ENCODE measurements at regions not wholly inside any gene's neighbourhood (a gene's known extent, or its start where the extent isn't known, plus 50 kb on each side); places are given as distances from the start of the nearest gene placed in this dataset.

DNA sequence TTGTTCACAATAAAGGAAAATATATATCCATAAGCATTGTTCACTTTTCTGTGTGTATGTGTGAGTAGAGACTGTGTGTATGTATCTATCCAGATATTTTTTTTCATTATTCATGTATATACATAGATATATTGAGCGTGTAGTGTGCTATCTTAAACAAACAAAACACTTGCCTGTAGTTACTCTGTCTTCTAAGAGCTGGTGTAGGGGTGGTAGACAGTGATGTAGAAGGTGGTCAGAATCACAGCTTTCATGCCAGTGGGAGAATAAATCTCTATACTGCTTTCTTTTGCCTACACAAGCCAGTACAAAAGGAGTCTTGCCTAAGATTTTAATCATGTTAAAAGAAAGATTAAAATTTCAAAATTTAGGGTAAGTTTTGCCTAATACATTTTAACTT lies 122.0 kb downstream of the UCHL5 start:
- Histone ChIP-seq H3K27me3 (ENCODE audit: insufficient read depth, low read depth, low read length) (no peaks in the 10 kb centered on the region), H3K4me3 (ENCODE audit: low read length) (no peak overlapping the region)
- no peak for TF ChIP-seq POLR2AphosphoS5 (IDR thresholded peaks at IDR 0.05)
- no peak for TF ChIP-seq TAF1 (IDR thresholded peaks at IDR 0.05; ENCODE audit: low read depth)
- TF ChIP-seq SMC3 (conservative IDR thresholded peaks at IDR 0.05; ENCODE audit: poor library complexity) = no peak
- TF ChIP-seq EP300 (conservative IDR thresholded peaks at IDR 0.05; ENCODE audit: poor library complexity, severe bottlenecking) = no peak
- no peak for TF ChIP-seq CTCF (IDR thresholded peaks at IDR 0.05; ENCODE audit: poor library complexity, severe bottlenecking)
- no peak for TF ChIP-seq MXI1 (conservative IDR thresholded peaks at IDR 0.05; ENCODE audit: poor library complexity, severe bottlenecking)
- TF ChIP-seq, protein P1, sequence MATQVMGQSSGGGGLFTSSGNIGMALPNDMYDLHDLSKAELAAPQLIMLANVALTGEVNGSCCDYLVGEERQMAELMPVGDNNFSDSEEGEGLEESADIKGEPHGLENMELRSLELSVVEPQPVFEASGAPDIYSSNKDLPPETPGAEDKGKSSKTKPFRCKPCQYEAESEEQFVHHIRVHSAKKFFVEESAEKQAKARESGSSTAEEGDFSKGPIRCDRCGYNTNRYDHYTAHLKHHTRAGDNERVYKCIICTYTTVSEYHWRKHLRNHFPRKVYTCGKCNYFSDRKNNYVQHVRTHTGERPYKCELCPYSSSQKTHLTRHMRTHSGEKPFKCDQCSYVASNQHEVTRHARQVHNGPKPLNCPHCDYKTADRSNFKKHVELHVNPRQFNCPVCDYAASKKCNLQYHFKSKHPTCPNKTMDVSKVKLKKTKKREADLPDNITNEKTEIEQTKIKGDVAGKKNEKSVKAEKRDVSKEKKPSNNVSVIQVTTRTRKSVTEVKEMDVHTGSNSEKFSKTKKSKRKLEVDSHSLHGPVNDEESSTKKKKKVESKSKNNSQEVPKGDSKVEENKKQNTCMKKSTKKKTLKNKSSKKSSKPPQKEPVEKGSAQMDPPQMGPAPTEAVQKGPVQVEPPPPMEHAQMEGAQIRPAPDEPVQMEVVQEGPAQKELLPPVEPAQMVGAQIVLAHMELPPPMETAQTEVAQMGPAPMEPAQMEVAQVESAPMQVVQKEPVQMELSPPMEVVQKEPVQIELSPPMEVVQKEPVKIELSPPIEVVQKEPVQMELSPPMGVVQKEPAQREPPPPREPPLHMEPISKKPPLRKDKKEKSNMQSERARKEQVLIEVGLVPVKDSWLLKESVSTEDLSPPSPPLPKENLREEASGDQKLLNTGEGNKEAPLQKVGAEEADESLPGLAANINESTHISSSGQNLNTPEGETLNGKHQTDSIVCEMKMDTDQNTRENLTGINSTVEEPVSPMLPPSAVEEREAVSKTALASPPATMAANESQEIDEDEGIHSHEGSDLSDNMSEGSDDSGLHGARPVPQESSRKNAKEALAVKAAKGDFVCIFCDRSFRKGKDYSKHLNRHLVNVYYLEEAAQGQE (IDR thresholded peaks at IDR 0.05; ENCODE audit: borderline replicate concordance) = no peak
- TF ChIP-seq EZH2 (IDR thresholded peaks at IDR 0.05; ENCODE audit: borderline replicate concordance, insufficient read depth, low read length, poor library complexity, severe bottlenecking) = no peak
- no peak for TF ChIP-seq RAD21 (conservative IDR thresholded peaks at IDR 0.05)

GRCh38 chr1:192939440-192939839 lies 119.7 kb downstream of the UCHL5 start:
- Histone ChIP-seq H3K9ac (ENCODE audit: low read length) (no peak overlapping the region), H3K4me3 (ENCODE audit: low read length) (no peak overlapping the region), H3K36me3 (ENCODE audit: insufficient read depth, low read length) (no peaks in the 10 kb centered on the region), H3F3A (ENCODE audit: insufficient read depth, low read length, poor library complexity, severe bottlenecking) (no peaks in the 10 kb centered on the region), H3K79me2 (replicated peaks; ENCODE audit: insufficient read depth, low read length) (no peaks in the 10 kb centered on the region), H3K27ac (ENCODE audit: low read length) (no peak overlapping the region), H2AFZ (ENCODE audit: low read depth, low read length) (no peak overlapping the region), H3K27me3 (ENCODE audit: insufficient read depth, low read depth, low read length) (no peaks in the 10 kb centered on the region), H3K9me2 (ENCODE audit: insufficient read depth, low read length) (no peaks in the 10 kb centered on the region), H4K20me1 (ENCODE audit: insufficient read depth) (no peaks in the 10 kb centered on the region), H3K9me3 (ENCODE audit: low read length) (no peaks in the 10 kb centered on the region), H3K4me2 (ENCODE audit: low read length) (no peak overlapping the region)
- no peak for TF ChIP-seq MXI1 (conservative IDR thresholded peaks at IDR 0.05; ENCODE audit: poor library complexity, severe bottlenecking)
- no peak for TF ChIP-seq RAD21 (conservative IDR thresholded peaks at IDR 0.05)
- TF ChIP-seq POLR2AphosphoS5 (IDR thresholded peaks at IDR 0.05) = no peak
- no peak for TF ChIP-seq SMC3 (conservative IDR thresholded peaks at IDR 0.05; ENCODE audit: poor library complexity)
- no peak for TF ChIP-seq CTCF (IDR thresholded peaks at IDR 0.05; ENCODE audit: poor library complexity, severe bottlenecking)
- TF ChIP-seq, protein P1 (IDR thresholded peaks at IDR 0.05; ENCODE audit: borderline replicate concordance) = no peak
- TF ChIP-seq TAF1 (IDR thresholded peaks at IDR 0.05; ENCODE audit: low read depth) = no peak
- no peak for TF ChIP-seq EP300 (conservative IDR thresholded peaks at IDR 0.05; ENCODE audit: poor library complexity, severe bottlenecking)
- no peak for TF ChIP-seq EZH2 (IDR thresholded peaks at IDR 0.05; ENCODE audit: borderline replicate concordance, insufficient read depth, low read length, poor library complexity, severe bottlenecking)

More for the DNA sequence above, 122.0 kb downstream of the UCHL5 start:
- Histone ChIP-seq H3K9me2 (ENCODE audit: insufficient read depth, low read length) (no peaks in the 10 kb centered on the region), H3K36me3 (ENCODE audit: insufficient read depth, low read length) (no peaks in the 10 kb centered on the region), H3K27ac (ENCODE audit: low read length) (no peak overlapping the region), H4K20me1 (ENCODE audit: insufficient read depth) (no peaks in the 10 kb centered on the region), H3K4me2 (ENCODE audit: low read length) (no peak overlapping the region), H2AFZ (ENCODE audit: low read depth, low read length) (no peak overlapping the region), H3K9ac (ENCODE audit: low read length) (no peak overlapping the region), H3F3A (ENCODE audit: insufficient read depth, low read length, poor library complexity, severe bottlenecking) (no peaks in the 10 kb centered on the region), H3K79me2 (replicated peaks; ENCODE audit: insufficient read depth, low read length) (no peaks in the 10 kb centered on the region), H3K9me3 (ENCODE audit: low read length) (no peaks in the 10 kb centered on the region)
